KMS-11 (cell line): ENCODE measurements at regions not wholly inside any gene's neighbourhood (a gene's known extent, or its start where the extent isn't known, plus 50 kb on each side); places are given as distances from the start of the nearest gene placed in this dataset.

Experiments used
- H2AFZ ChIP-seq: fragments of 200-600 bp; sonication (generic); 2 replicates; pipeline ENCODE4 v1.6.1; 2016; ENCODE audit warnings: antibody characterized with exemption, mixed run types, low read depth
- H3K27ac ChIP-seq: fragments of 200-600 bp; sonication (generic); 2 replicates; pipeline ENCODE4 v1.6.1; 2016; ENCODE audit warnings: mild to moderate bottlenecking, mixed run types
- H3K27me3 ChIP-seq: fragments of 200-600 bp; sonication (generic); 2 replicates; pipeline ENCODE4 v1.6.1; 2017; ENCODE audit warnings: mild to moderate bottlenecking, low read depth, mixed run types, moderate library complexity; ENCODE audit not compliant: insufficient read depth
- H3K36me3 ChIP-seq: fragments of 200-600 bp; sonication (generic); 2 replicates; pipeline ENCODE4 v1.6.1; 2017; ENCODE audit warnings: mild to moderate bottlenecking, mixed run types; ENCODE audit not compliant: insufficient read depth
- H3K4me1 ChIP-seq: fragments of 200-600 bp; sonication (generic); 2 replicates; pipeline ENCODE4 v1.6.1; 2016; ENCODE audit warnings: mild to moderate bottlenecking, low read depth, mixed run types; ENCODE audit not compliant: poor library complexity, severe bottlenecking
- H3K4me2 ChIP-seq: fragments of 200-600 bp; sonication (generic); 2 replicates; pipeline ENCODE4 v1.7.0; 2016; ENCODE audit warnings: mild to moderate bottlenecking, mixed run types
- H3K4me3 ChIP-seq: fragments of 200-600 bp; sonication (generic); IDR thresholded peaks from 2 replicates; pipeline ENCODE4 v1.6.1; 2017; ENCODE audit warnings: low read depth, low read length, mixed read lengths; ENCODE audit not compliant: insufficient read depth
- H3K79me2 ChIP-seq: fragments of 200-600 bp; sonication (generic); 2 replicates; pipeline ENCODE4 v1.6.1; 2016; ENCODE audit warnings: low read depth, mixed run types; ENCODE audit not compliant: insufficient read depth
- H3K9ac ChIP-seq: fragments of 200-600 bp; sonication (generic); 2 replicates; pipeline ENCODE4 v1.6.1; 2016; ENCODE audit warnings: mild to moderate bottlenecking, mixed run types
- H4K20me1 ChIP-seq: fragments of 200-600 bp; sonication (generic); 2 replicates; pipeline ENCODE4 v1.6.1; 2016; ENCODE audit warnings: mild to moderate bottlenecking, mixed run types; ENCODE audit not compliant: insufficient read depth
- TF ChIP-seq, protein P1 (sequence below): fragments of 200-600 bp; sonication (generic); conservative IDR thresholded peaks from 2 replicates; pipeline ENCODE4 v1.6.1; 2017; ENCODE audit warnings: low read depth, mild to moderate bottlenecking, antibody characterized with exemption, low read length, moderate library complexity, mixed read lengths

GRCh38 chr20:40562031-40562430, 127.0 kb downstream of the MAFB start:
- Histone ChIP-seq H3K27me3 (no peaks in the 10 kb centered on the region), H4K20me1 (no peaks in the 10 kb centered on the region), H3K4me2 (no peak overlapping the region), H3K4me1 (no peaks in the 10 kb centered on the region), H3K36me3 (no peaks in the 10 kb centered on the region), H3K4me3 (no peak overlapping the region), H3K27ac (no peak overlapping the region), H2AFZ (no peak overlapping the region), H3K79me2 (no peaks in the 10 kb centered on the region), H3K9ac (no peak overlapping the region)
- TF ChIP-seq, protein P1, sequence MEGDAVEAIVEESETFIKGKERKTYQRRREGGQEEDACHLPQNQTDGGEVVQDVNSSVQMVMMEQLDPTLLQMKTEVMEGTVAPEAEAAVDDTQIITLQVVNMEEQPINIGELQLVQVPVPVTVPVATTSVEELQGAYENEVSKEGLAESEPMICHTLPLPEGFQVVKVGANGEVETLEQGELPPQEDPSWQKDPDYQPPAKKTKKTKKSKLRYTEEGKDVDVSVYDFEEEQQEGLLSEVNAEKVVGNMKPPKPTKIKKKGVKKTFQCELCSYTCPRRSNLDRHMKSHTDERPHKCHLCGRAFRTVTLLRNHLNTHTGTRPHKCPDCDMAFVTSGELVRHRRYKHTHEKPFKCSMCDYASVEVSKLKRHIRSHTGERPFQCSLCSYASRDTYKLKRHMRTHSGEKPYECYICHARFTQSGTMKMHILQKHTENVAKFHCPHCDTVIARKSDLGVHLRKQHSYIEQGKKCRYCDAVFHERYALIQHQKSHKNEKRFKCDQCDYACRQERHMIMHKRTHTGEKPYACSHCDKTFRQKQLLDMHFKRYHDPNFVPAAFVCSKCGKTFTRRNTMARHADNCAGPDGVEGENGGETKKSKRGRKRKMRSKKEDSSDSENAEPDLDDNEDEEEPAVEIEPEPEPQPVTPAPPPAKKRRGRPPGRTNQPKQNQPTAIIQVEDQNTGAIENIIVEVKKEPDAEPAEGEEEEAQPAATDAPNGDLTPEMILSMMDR, result no peak

- no peaks in the 10 kb centered on the region for H3K27me3 ChIP-seq
- H3K79me2 ChIP-seq, result no peaks in the 10 kb centered on the region
- no peaks in the 10 kb centered on the region for H3K36me3 ChIP-seq
- TF ChIP-seq, protein P1, result no peak
- H2AFZ ChIP-seq, result no peak overlapping the region
- no peaks in the 10 kb centered on the region for H3K4me1 ChIP-seq
- no peak overlapping the region for H3K9ac ChIP-seq
- no peak overlapping the region for H3K4me3 ChIP-seq
- no peaks in the 10 kb centered on the region for H4K20me1 ChIP-seq
- no peak overlapping the region for H3K27ac ChIP-seq
- no peak overlapping the region for H3K4me2 ChIP-seq
Observed at GRCh38 chr20:40561187-40561586, 127.8 kb downstream of the MAFB start.

- H3K79me2 ChIP-seq, result no peaks in the 10 kb centered on the region
- H3K36me3 ChIP-seq, result no peaks in the 10 kb centered on the region
- TF ChIP-seq, protein P1, result no peak
- no peak overlapping the region for H3K4me3 ChIP-seq
- H3K9ac ChIP-seq, result no peak overlapping the region
- H3K4me1 ChIP-seq, result no peaks in the 10 kb centered on the region
- no peaks in the 10 kb centered on the region for H4K20me1 ChIP-seq
- no peak overlapping the region for H3K27ac ChIP-seq
- H3K27me3 ChIP-seq, result no peaks in the 10 kb centered on the region
- H2AFZ ChIP-seq, result no peak overlapping the region
- H3K4me2 ChIP-seq, result no peak overlapping the region
Observed at GRCh38 chr20:40558212-40558611, 130.8 kb downstream of the MAFB start.

GRCh38 chr20:40551125-40551530, 137.9 kb downstream of the MAFB start:
- Histone ChIP-seq H3K4me3 (no peak overlapping the region), H3K4me1 (no peaks in the 10 kb centered on the region), H3K36me3 (no peaks in the 10 kb centered on the region), H3K27me3 (no peaks in the 10 kb centered on the region), H3K4me2 (no peak overlapping the region), H3K27ac (no peak overlapping the region), H2AFZ (no peak overlapping the region), H4K20me1 (no peaks in the 10 kb centered on the region), H3K79me2 (no peaks in the 10 kb centered on the region), H3K9ac (no peak overlapping the region)
- TF ChIP-seq, protein P1, result no peak
